ENCODE measurements at regions not wholly inside any gene's neighbourhood (a gene's known extent, or its start where the extent isn't known, plus 50 kb on each side); places are given as distances from the start of the nearest gene placed in this dataset.

GRCh38 chr11:19436932-19437331 is 196.2 kb upstream of the E2F8 start:
- no peak for DNase-seq
- H3K36me3 ChIP-seq (ENCODE audit: insufficient read depth, low read length), result no peaks in the 10 kb centered on the region
- no peak overlapping the region for H2AFZ ChIP-seq (ENCODE audit: low read depth, low read length)
- no peaks in the 10 kb centered on the region for H3K9me3 ChIP-seq (ENCODE audit: insufficient read depth, low read length, severe bottlenecking)
- no peaks in the 10 kb centered on the region for H3K79me2 ChIP-seq (ENCODE audit: insufficient read depth, low read length)
- peaks cover 22% of the 10 kb centered on the region for H3K27me3 ChIP-seq (ENCODE audit: insufficient read depth, low read length, poor library complexity)
- H3K27ac ChIP-seq (ENCODE audit: low read length), result no peak overlapping the region
- no peaks in the 10 kb centered on the region for H4K20me1 ChIP-seq (ENCODE audit: insufficient read depth, low read length)
- no peak for TF ChIP-seq EZH2 (IDR thresholded peaks at IDR 0.05; ENCODE audit: borderline replicate concordance, low read depth, low read length, severe bottlenecking)
- TF ChIP-seq, protein P1, sequence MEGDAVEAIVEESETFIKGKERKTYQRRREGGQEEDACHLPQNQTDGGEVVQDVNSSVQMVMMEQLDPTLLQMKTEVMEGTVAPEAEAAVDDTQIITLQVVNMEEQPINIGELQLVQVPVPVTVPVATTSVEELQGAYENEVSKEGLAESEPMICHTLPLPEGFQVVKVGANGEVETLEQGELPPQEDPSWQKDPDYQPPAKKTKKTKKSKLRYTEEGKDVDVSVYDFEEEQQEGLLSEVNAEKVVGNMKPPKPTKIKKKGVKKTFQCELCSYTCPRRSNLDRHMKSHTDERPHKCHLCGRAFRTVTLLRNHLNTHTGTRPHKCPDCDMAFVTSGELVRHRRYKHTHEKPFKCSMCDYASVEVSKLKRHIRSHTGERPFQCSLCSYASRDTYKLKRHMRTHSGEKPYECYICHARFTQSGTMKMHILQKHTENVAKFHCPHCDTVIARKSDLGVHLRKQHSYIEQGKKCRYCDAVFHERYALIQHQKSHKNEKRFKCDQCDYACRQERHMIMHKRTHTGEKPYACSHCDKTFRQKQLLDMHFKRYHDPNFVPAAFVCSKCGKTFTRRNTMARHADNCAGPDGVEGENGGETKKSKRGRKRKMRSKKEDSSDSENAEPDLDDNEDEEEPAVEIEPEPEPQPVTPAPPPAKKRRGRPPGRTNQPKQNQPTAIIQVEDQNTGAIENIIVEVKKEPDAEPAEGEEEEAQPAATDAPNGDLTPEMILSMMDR (IDR thresholded peaks at IDR 0.05; ENCODE audit: borderline replicate concordance, extremely low read depth, low read length, poor library complexity, severe bottlenecking), result no peak
- H3K4me1 ChIP-seq (ENCODE audit: insufficient read depth, low read length), result no peaks in the 10 kb centered on the region
- H3K9ac ChIP-seq (ENCODE audit: low read depth, low read length), result no peak overlapping the region
- H3K4me2 ChIP-seq (ENCODE audit: insufficient read depth, low read length), result no peak overlapping the region
- ATAC-seq (ENCODE audit: insufficient read depth, low read depth), result no peak
- H3K4me3 ChIP-seq (ENCODE audit: low read depth in 1 of 2, low read length in 2 of 2), result no peak overlapping the region

DNA sequence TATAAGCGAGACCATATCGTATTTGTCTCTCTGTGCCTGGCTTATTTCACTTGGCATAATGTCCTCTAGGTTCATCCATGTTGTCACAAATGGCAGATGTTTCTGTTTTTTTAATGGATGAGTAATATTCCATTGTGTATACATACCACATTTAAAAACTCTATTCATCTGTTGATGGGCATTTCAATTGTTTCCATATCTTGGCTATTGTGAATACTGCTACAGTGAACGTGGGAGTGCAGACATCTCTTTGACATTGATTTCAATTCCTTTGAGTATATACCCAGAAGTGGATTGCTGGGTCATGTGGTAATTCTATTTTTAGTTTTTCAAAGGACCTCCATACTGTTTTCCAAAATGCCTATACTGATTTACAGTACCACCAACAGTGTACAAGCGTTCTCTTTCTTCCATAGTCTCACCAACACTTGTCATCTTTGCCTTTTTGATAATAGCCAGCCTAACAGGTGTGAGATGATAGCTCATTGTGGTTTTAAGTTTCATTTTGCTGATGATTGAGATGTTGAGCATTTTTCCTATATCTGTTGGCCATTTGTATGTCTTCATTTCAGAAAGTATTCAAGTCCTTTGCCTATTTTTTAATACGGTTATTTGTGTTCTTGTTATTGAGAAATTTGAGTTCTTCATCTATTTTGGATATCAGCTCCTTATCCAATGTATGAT is 194.7 kb upstream of the E2F8 start:
- Histone ChIP-seq H3K27ac (ENCODE audit: low read length) (no peak overlapping the region), H3K4me3 (ENCODE audit: low read depth in 1 of 2, low read length in 2 of 2) (no peak overlapping the region), H3K4me2 (ENCODE audit: insufficient read depth, low read length) (no peak overlapping the region), H4K20me1 (ENCODE audit: insufficient read depth, low read length) (no peaks in the 10 kb centered on the region), H3K27me3 (ENCODE audit: insufficient read depth, low read length, poor library complexity) (peaks cover 24% of the 10 kb centered on the region), H3K9me3 (ENCODE audit: insufficient read depth, low read length, severe bottlenecking) (no peaks in the 10 kb centered on the region), H2AFZ (ENCODE audit: low read depth, low read length) (no peak overlapping the region), H3K9ac (ENCODE audit: low read depth, low read length) (no peak overlapping the region), H3K4me1 (ENCODE audit: insufficient read depth, low read length) (no peaks in the 10 kb centered on the region), H3K79me2 (ENCODE audit: insufficient read depth, low read length) (no peaks in the 10 kb centered on the region), H3K36me3 (ENCODE audit: insufficient read depth, low read length) (no peaks in the 10 kb centered on the region)
- no peak for ATAC-seq (ENCODE audit: insufficient read depth, low read depth)
- TF ChIP-seq, protein P1 (IDR thresholded peaks at IDR 0.05; ENCODE audit: borderline replicate concordance, extremely low read depth, low read length, poor library complexity, severe bottlenecking), result no peak
- no peak for TF ChIP-seq EZH2 (IDR thresholded peaks at IDR 0.05; ENCODE audit: borderline replicate concordance, low read depth, low read length, severe bottlenecking)
- no peak for DNase-seq

GRCh38 chr11:19433791-19434190 is 193.0 kb upstream of the E2F8 start:
- Histone ChIP-seq H3K27me3 (ENCODE audit: insufficient read depth, low read length, poor library complexity) (peaks cover 29% of the 10 kb centered on the region), H3K36me3 (ENCODE audit: insufficient read depth, low read length) (no peaks in the 10 kb centered on the region), H3K4me3 (ENCODE audit: low read depth in 1 of 2, low read length in 2 of 2) (no peak overlapping the region), H4K20me1 (ENCODE audit: insufficient read depth, low read length) (no peaks in the 10 kb centered on the region), H3K4me1 (ENCODE audit: insufficient read depth, low read length) (no peaks in the 10 kb centered on the region), H3K4me2 (ENCODE audit: insufficient read depth, low read length) (no peak overlapping the region), H3K79me2 (ENCODE audit: insufficient read depth, low read length) (no peaks in the 10 kb centered on the region), H3K27ac (ENCODE audit: low read length) (no peak overlapping the region), H3K9me3 (ENCODE audit: insufficient read depth, low read length, severe bottlenecking) (no peaks in the 10 kb centered on the region), H3K9ac (ENCODE audit: low read depth, low read length) (no peak overlapping the region), H2AFZ (ENCODE audit: low read depth, low read length) (no peak overlapping the region)
- ATAC-seq (ENCODE audit: insufficient read depth, low read depth) (no peak), DNase-seq (no peak)
- TF ChIP-seq, protein P1 (IDR thresholded peaks at IDR 0.05; ENCODE audit: borderline replicate concordance, extremely low read depth, low read length, poor library complexity, severe bottlenecking), result no peak
- no peak for TF ChIP-seq EZH2 (IDR thresholded peaks at IDR 0.05; ENCODE audit: borderline replicate concordance, low read depth, low read length, severe bottlenecking)
